Tongue (tissue), 1 donor: ENCODE measurements at regions not wholly inside any gene's neighbourhood (a gene's known extent, or its start where the extent isn't known, plus 50 kb on each side); places are given as distances from the start of the nearest gene placed in this dataset.
"Not testable (repeated sequence)": the region's sequence is repeated elsewhere in the genome, so short reads cannot be mapped to it uniquely, and the experiment has no call there.

Source experiments
- DNase-seq: peaks from one replicate; pipeline ENCODE4 v3.0.0-alpha.2; 2015

- DNase-seq, result no peak
Measured at GRCh38 chr3:150128126-150128525, 157.4 kb upstream of the PFN2 start.

- DNase-seq, result no peak
Measured at GRCh38 chr3:150127011-150127490, 156.4 kb upstream of the PFN2 start.

- no peak for DNase-seq
Measured at GRCh38 chr3:150124142-150124541, 153.4 kb upstream of the PFN2 start.

GRCh38 chr3:150123249-150123648 lies 152.6 kb upstream of the PFN2 start:
- DNase-seq, result not testable (repeated sequence)

- no peak for DNase-seq
Measured at GRCh38 chr3:150118219-150118618, 147.5 kb upstream of the PFN2 start.

GRCh38 chr3:150117076-150117475 lies 146.4 kb upstream of the PFN2 start:
- no peak for DNase-seq

GRCh38 chr3:150116196-150116595 lies 145.5 kb upstream of the PFN2 start:
- no peak for DNase-seq

GRCh38 chr3:150114873-150115540 lies 144.3 kb upstream of the PFN2 start:
- DNase-seq, result no peak

GRCh38 chr3:150114273-150114672 lies 143.6 kb upstream of the PFN2 start:
- no peak for DNase-seq

GRCh38 chr3:150110097-150110496 lies 139.4 kb upstream of the PFN2 start:
- no peak for DNase-seq

GRCh38 chr3:150107429-150108175 lies 136.9 kb upstream of the PFN2 start:
- DNase-seq, result no peak

- no peak for DNase-seq
Measured at GRCh38 chr3:150106740-150107428, 136.2 kb upstream of the PFN2 start.

- no peak for DNase-seq
Measured at GRCh38 chr3:150105886-150106612, 135.4 kb upstream of the PFN2 start.

GRCh38 chr3:150105025-150105424 lies 134.3 kb upstream of the PFN2 start:
- DNase-seq, result no peak

- no peak for DNase-seq
Measured at GRCh38 chr3:150104564-150104963, 133.9 kb upstream of the PFN2 start.

- DNase-seq, result no peak
Measured at GRCh38 chr3:150101016-150101415, 130.3 kb upstream of the PFN2 start.

GRCh38 chr3:150098621-150099020 lies 127.9 kb upstream of the PFN2 start:
- DNase-seq, result no peak

GRCh38 chr3:150097588-150097890 lies 126.8 kb upstream of the PFN2 start:
- no peak for DNase-seq

- peak; percentile 47 for DNase-seq
Measured at GRCh38 chr3:150096700-150097587, 126.2 kb upstream of the PFN2 start.

GRCh38 chr3:150094150-150094933 lies 123.6 kb upstream of the PFN2 start:
- DNase-seq, result no peak

GRCh38 chr3:150091626-150092025 lies 120.9 kb upstream of the PFN2 start:
- no peak for DNase-seq
